Lower lobe of right lung (tissue), 2 donors: ENCODE measurements at regions not wholly inside any gene's neighbourhood (a gene's known extent, or its start where the extent isn't known, plus 50 kb on each side); places are given as distances from the start of the nearest gene placed in this dataset.

Experiments
- ATAC-seq, 2 donors: fragments of 200-7000 bp; cut with Tn5 transposase; one replicate each; pipeline ENCODE4 v1.9.1; 2020 to 2022; ENCODE audit warnings: mild to moderate bottlenecking in 2 of 2, moderate library complexity in 2 of 2
- DNase-seq: peaks from one replicate; pipeline ENCODE4 v3.0.0-alpha.2; 2020
- H3K27ac ChIP-seq: fragments of 200-600 bp; one replicate; pipeline ENCODE4 v1.8.0; 2022
- H3K27me3 ChIP-seq: fragments of 200-600 bp; one replicate; pipeline ENCODE4 v1.8.0; 2022; ENCODE audit warnings: low read depth
- H3K36me3 ChIP-seq: fragments of 200-600 bp; one replicate; pipeline ENCODE4 v1.8.0; 2022; ENCODE audit warnings: mild to moderate bottlenecking
- H3K4me1 ChIP-seq: fragments of 200-600 bp; one replicate; pipeline ENCODE4 v1.8.0; 2022
- H3K4me3 ChIP-seq: fragments of 200-600 bp; one replicate; pipeline ENCODE4 v1.8.0; 2022; ENCODE audit warnings: mild to moderate bottlenecking
- H3K9me3 ChIP-seq: fragments of 200-600 bp; one replicate; pipeline ENCODE4 v1.8.0; 2022
- intact Hi-C: fragments of 100-400 bp; cut with DNase I; formaldehyde crosslinking; loops from one replicate; pipeline ENCODE4 v1.11.0; 2022
- TF ChIP-seq, protein P1 (sequence below): fragments of 200-600 bp; IDR thresholded peaks from one replicate; pipeline ENCODE4 v1.8.0; 2022; ENCODE audit warnings: antibody characterized with exemption, mild to moderate bottlenecking
- donor health status: DM: no; HTN: yes; CAD: no; lungs with severe emphysema.

- Histone ChIP-seq H3K9me3 (no peaks in the 10 kb centered on the region), H3K36me3 (no peaks in the 10 kb centered on the region), H3K4me1 (peaks cover under 1% of the 10 kb centered on the region), H3K27ac (no peak overlapping the region), H3K27me3 (no peaks in the 10 kb centered on the region), H3K4me3 (no peak overlapping the region)
- ATAC-seq (no peak), DNase-seq (no peak)
- TF ChIP-seq, protein P1, sequence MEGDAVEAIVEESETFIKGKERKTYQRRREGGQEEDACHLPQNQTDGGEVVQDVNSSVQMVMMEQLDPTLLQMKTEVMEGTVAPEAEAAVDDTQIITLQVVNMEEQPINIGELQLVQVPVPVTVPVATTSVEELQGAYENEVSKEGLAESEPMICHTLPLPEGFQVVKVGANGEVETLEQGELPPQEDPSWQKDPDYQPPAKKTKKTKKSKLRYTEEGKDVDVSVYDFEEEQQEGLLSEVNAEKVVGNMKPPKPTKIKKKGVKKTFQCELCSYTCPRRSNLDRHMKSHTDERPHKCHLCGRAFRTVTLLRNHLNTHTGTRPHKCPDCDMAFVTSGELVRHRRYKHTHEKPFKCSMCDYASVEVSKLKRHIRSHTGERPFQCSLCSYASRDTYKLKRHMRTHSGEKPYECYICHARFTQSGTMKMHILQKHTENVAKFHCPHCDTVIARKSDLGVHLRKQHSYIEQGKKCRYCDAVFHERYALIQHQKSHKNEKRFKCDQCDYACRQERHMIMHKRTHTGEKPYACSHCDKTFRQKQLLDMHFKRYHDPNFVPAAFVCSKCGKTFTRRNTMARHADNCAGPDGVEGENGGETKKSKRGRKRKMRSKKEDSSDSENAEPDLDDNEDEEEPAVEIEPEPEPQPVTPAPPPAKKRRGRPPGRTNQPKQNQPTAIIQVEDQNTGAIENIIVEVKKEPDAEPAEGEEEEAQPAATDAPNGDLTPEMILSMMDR: no peak
- intact Hi-C loops: no loop called here
Measured at GRCh38 chr2:71945603-71945959, 202.1 kb downstream of the CYP26B1 start.

GRCh38 chr2:71944806-71945602 is 202.7 kb downstream of the CYP26B1 start:
- Histone ChIP-seq H3K9me3 (no peaks in the 10 kb centered on the region), H3K36me3 (no peaks in the 10 kb centered on the region), H3K27me3 (no peaks in the 10 kb centered on the region), H3K4me3 (no peak overlapping the region), H3K4me1 (no peaks in the 10 kb centered on the region), H3K27ac (no peak overlapping the region)
- TF ChIP-seq, protein P1: no peak
- no peak for ATAC-seq
- DNase-seq: no peak
- intact Hi-C loops: no loop called here

- DNase-seq (no peak), ATAC-seq (no peak)
- Histone ChIP-seq H3K4me3 (no peak overlapping the region), H3K36me3 (no peaks in the 10 kb centered on the region), H3K27me3 (no peaks in the 10 kb centered on the region), H3K27ac (no peak overlapping the region), H3K4me1 (no peaks in the 10 kb centered on the region), H3K9me3 (no peaks in the 10 kb centered on the region)
- TF ChIP-seq, protein P1: no peak
- intact Hi-C loops: no loop called here
Measured at GRCh38 chr2:71944183-71944550, 203.5 kb downstream of the CYP26B1 start.

GRCh38 chr2:71943238-71944182 is 204.2 kb downstream of the CYP26B1 start:
- no peaks in the 10 kb centered on the region for H3K4me1 ChIP-seq
- no peaks in the 10 kb centered on the region for H3K27me3 ChIP-seq
- no peaks in the 10 kb centered on the region for H3K9me3 ChIP-seq
- TF ChIP-seq, protein P1: no peak
- DNase-seq (no peak), ATAC-seq (no peak)
- H3K27ac ChIP-seq: no peak overlapping the region
- intact Hi-C loops: no loop called here
- no peak overlapping the region for H3K4me3 ChIP-seq
- H3K36me3 ChIP-seq: no peaks in the 10 kb centered on the region

DNA sequence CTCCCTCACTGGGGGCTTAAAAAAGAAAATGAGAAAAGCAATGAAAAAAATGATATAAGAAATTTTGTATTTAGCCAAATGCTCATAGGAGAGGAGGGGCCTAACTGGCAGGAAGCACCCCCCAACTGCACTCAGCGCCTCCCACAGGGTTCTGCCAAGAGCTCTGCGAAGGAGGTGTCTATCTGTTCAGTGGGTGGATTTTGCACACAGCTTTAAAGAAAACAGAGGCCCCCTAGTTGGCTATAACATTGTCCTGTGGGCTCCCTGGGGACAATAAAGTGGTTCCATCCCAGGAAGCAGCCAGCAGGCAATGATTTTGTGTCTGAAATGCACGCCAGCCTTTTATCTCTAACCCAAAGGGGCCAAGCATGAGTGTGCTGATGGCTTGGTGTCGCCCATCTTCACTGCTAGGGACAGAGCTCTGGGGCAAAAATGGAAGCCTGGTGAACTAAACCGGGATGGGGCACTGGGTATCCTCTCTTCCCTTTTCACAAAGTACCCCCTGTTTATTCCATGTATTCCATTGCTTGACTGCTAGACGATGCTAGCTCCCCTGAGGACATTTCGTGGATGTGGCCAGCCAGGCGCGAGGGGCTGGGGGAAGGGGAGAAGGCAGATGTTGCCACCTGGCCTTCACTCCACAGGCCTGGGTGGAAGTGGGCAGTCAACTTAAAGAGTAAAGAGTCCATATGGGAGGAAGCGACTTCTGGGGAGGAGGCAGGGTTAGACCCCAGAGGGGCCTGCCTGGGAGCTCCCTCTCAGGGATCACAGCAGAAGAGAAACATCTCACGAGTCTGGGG is 205.7 kb downstream of the CYP26B1 start:
- H3K4me3 ChIP-seq: no peak overlapping the region
- no peaks in the 10 kb centered on the region for H3K4me1 ChIP-seq
- intact Hi-C loops: no loop called here
- no peaks in the 10 kb centered on the region for H3K27me3 ChIP-seq
- H3K27ac ChIP-seq: no peak overlapping the region
- no peak for ATAC-seq
- TF ChIP-seq, protein P1: no peak
- no peaks in the 10 kb centered on the region for H3K9me3 ChIP-seq
- DNase-seq: no peak
- H3K36me3 ChIP-seq: no peaks in the 10 kb centered on the region
